Stimulated activated CD4-positive, alpha-beta T cell treated with anti-CD3 and anti-CD28 coated beads, Interleukin-2, amount 100 ng/mL, for 24 hours (primary cell): ENCODE measurements at regions not wholly inside any gene's neighbourhood (a gene's known extent, or its start where the extent isn't known, plus 50 kb on each side); places are given as distances from the start of the nearest gene placed in this dataset.
A peak's percentile ranks its signal among the peaks of the same experiment; 100 is the strongest.
"Not testable (repeated sequence)": the region's sequence is repeated elsewhere in the genome, so short reads cannot be mapped to it uniquely, and the experiment has no call there.

ENCODE experiments used
- DNase-seq, 2 donors: peaks; one replicate each; pipeline ENCODE4 v3.0.0-alpha.2; 2020

DNA sequence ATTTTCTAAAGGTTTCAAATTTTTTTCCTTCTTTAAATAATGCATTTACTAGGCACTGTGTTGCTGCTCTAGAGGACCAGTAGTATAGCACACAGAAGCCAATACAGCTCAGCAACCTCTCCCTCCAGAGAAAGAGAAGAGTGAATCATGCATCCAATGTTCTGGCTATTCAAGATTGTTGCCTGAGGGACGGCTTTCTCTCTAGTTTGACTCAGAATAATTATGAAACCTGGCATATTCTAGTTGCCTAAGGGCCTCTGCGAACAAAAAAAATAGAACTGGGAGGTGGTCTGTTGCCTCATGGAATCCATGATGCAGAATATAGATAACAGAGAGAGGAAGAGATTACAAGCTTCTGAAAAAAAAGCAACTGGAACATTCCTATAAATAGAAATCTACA, 1233.3 kb upstream of the PABPC4L start:
- DNase-seq = no peak

DNA sequence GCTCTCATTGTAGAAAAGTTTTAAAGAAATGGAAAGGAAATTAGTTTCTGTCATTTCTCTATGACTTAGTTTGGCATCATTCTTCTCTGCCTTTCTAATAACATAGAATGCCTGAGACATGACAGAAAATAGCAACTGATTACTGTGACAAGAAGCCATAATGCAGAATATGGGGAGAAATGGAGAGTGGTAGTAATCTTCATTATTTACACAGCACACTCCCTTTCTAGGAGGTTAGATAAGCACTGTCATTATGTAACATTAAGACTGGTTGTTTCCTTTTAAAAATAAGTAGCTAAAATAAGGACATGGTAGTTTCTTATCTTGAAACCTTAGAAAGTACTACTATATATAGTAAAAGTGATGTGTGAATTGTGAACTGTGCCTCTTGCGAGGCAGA, 1227.9 kb upstream of the PABPC4L start:
- DNase-seq = no peak

- DNase-seq = no peak
These were observed 1216.8 kb upstream of the PABPC4L start for GRCh38 chr4:135418353-135418752.

DNA sequence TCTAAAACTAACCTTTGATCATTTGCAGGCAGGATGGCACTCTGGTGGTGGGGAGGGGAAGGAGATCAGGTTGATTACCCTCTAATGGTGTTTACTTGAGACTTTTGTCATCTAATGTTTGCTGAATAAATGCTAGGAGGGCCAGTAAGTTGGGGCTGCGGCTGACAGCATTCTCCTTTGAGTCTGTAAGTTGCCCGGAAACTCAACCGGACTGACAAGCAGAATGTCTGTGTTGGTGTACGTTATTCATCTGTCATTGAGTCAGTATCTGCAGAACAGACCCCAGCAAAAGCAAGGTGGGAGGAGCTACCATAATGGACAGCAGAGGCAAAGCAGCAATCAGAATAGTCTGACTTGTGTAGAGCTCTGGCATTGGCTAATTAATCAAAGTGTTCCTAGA, 1210.6 kb upstream of the PABPC4L start:
- no peak for DNase-seq

GRCh38 chr4:135411251-135411650, 1209.7 kb upstream of the PABPC4L start:
- no peak for DNase-seq

DNA sequence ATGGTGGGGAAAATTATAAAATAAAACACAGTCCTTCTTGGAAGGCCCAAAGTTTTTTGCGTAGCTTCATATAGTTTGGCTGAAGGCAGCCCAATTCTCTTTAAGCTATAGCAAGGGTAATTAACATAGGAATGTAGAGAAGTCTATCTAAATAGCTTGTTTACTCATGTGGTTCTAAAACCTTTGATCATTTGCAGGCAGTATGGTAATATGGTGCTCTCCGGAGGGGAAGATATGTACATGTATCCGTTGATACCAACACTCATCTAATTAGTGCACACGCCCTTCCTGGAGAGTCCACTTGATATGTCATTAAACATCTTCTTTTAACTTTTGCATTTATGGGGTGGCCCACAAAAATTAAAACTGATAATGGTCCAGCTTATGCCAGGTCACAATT, 1207.7 kb upstream of the PABPC4L start:
- not testable (repeated sequence) for DNase-seq

GRCh38 chr4:135408109-135408508, 1206.5 kb upstream of the PABPC4L start:
- DNase-seq = no peak

DNA sequence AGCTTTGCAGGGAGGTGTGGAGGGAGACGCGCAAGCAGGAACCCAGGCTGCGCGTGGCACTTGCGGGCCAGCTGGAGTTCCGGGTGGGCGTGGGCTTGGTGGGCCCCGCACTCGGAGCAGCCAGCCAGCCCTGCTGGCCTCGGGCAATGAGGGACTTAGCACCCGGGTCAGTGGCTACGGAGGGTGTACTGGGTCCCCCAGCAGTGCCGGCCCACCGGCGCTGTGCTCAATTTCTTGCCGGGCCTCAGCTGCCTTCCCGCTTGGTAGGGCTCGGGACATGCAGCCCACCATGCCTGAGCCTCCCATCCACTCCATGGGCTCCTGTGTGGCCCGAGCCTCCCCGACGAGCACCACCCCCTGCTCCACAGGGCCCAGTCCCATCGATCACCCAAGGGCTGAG, 1205.0 kb upstream of the PABPC4L start:
- DNase-seq = not testable (repeated sequence)

GRCh38 chr4:135385830-135386581, 1184.4 kb upstream of the PABPC4L start:
- no peak for DNase-seq

- DNase-seq = no peak
These were observed 1182.0 kb upstream of the PABPC4L start for GRCh38 chr4:135383356-135384288.

GRCh38 chr4:135382280-135382959, 1180.8 kb upstream of the PABPC4L start:
- DNase-seq = no peak

- DNase-seq = no peak
These were observed 1170.5 kb upstream of the PABPC4L start for GRCh38 chr4:135372131-135372530.

DNA sequence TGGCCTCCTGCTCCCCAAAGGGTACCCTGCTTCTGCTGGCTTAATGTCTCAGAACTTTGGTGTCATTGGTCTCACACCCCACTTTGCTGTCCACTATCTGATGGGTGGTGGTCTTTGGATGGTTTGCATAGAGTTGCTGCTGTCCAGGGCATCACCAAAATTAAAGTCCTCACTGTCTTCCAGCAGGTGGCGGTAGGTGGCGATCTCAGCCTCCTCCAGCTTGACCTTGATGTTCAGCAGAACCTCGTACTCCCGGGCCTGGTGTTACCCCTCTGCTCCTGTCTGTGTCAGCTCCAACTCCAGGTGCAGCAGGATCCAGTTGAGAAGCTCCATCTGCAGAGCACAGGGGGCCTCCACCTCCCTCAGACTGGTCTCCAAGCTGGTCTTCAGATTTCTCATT, 1169.5 kb upstream of the PABPC4L start:
- DNase-seq = peak in 1 of 2 donors; percentile 8

GRCh38 chr4:135368831-135369230, 1167.2 kb upstream of the PABPC4L start:
- no peak for DNase-seq

GRCh38 chr4:135365065-135365464, 1163.5 kb upstream of the PABPC4L start:
- DNase-seq = no peak

GRCh38 chr4:135359128-135359527, 1157.5 kb upstream of the PABPC4L start:
- no peak for DNase-seq

GRCh38 chr4:135357091-135357490, 1155.5 kb upstream of the PABPC4L start:
- DNase-seq = no peak

- DNase-seq = no peak
These were observed 1153.3 kb upstream of the PABPC4L start for GRCh38 chr4:135354876-135355275.

GRCh38 chr4:135353008-135353407, 1151.4 kb upstream of the PABPC4L start:
- no peak for DNase-seq

DNA sequence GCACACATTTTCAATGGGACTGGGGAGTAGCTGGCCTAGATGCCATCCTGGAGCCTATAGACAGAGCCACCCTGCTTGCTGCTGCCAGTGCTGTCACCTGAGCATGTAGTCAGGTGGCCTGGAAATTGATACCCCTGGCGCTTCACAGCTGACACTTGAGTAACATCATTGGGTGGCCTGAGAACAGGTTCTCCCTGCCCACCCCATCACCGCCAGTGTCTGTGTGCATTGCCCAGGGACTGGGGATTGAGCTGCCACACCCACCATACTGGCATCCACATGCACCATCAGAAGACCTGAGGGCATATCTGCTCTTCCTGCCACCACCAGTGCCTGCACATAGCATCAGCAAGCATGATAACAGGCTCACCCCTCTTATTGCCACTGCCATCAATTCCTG, 1142.9 kb upstream of the PABPC4L start:
- DNase-seq = no peak

DNA sequence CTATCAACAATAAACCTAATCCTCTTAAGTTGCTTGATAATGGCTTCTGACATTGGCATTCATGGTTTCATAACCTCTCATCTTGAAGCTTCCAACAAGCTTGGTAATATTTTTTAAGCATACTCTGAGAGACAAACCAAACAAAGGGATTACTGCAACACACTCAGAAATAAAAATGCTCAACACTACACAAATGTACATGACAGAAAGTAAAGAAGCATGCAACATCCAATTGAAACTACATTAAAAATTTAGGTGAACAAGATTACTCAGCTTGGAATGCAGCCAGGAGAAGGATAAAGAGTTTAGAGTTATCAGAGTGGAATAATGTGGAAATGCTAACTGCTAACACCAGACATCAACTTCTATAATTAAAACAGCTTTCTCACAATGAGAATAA, 1136.6 kb upstream of the PABPC4L start:
- DNase-seq = no peak

- DNase-seq = no peak
These were observed 1123.7 kb upstream of the PABPC4L start for GRCh38 chr4:135325264-135325663.

DNA sequence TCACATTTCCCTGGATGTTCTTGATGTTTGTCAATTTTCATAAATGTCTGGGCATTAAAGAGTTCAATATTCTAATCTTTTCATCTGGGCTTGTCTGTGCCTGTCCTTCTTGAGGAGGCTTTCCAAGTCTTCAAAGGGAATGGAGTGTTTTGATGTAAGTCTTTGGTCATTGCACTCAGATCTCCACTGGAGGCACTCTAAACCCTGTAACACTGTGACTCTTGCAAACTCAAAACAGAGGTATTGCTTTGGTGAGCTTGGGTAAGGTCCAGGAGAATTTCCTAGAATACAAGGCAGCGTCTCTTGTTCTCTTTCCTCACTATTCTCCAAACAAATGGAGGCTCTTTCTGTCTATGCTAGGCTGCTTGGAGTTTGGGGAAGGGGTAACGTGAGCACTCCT, 1118.1 kb upstream of the PABPC4L start:
- DNase-seq = no peak
